ENCODE measurements at regions not wholly inside any gene's neighbourhood (a gene's known extent, or its start where the extent isn't known, plus 50 kb on each side); places are given as distances from the start of the nearest gene placed in this dataset.
"Not testable (repeated sequence)": the region's sequence is repeated elsewhere in the genome, so short reads cannot be mapped to it uniquely, and the experiment has no call there.

- no peak overlapping the region for H3K27ac Mint-ChIP-seq
- H3K27me3 Mint-ChIP-seq: no peaks in the 10 kb centered on the region
- H3K4me1 Mint-ChIP-seq: no peaks in the 10 kb centered on the region
- H3K36me3 Mint-ChIP-seq: no peaks in the 10 kb centered on the region
- H3K9me3 Mint-ChIP-seq: peaks cover 2 to 12% (median 5%) of the 10 kb centered on the region in 3 donors
- H3K4me3 Mint-ChIP-seq: no peak overlapping the region
Observed at GRCh38 chr11:107276077-107276476, 181.5 kb downstream of the CWF19L2 start.

GRCh38 chr11:107275632-107276031, 182.0 kb downstream of the CWF19L2 start:
- Mint-ChIP-seq H3K9me3 (peaks cover 2 to 12% (median 5%) of the 10 kb centered on the region in 3 donors), H3K27ac (no peak overlapping the region)

GRCh38 chr11:107274138-107274537, 183.5 kb downstream of the CWF19L2 start:
- Mint-ChIP-seq H3K9me3 (peaks cover 2 to 8% (median 4%) of the 10 kb centered on the region in 3 donors), H3K27ac (no peak overlapping the region), H3K27me3 (no peaks in the 10 kb centered on the region), H3K4me3 (no peak overlapping the region), H3K36me3 (no peaks in the 10 kb centered on the region), H3K4me1 (no peaks in the 10 kb centered on the region)

More at GRCh38 chr11:107275632-107276031, 182.0 kb downstream of the CWF19L2 start:
- Mint-ChIP-seq H3K27me3 (no peaks in the 10 kb centered on the region), H3K4me3 (no peak overlapping the region), H3K4me1 (no peaks in the 10 kb centered on the region), H3K36me3 (no peaks in the 10 kb centered on the region)

GRCh38 chr11:107272561-107272960, 185.1 kb downstream of the CWF19L2 start:
- Mint-ChIP-seq H3K4me3 (no peak overlapping the region), H3K9me3 (no peaks in the 10 kb centered on the region), H3K27ac (peak overlapping the region in 1 of 3 donors; percentile 7), H3K27me3 (no peaks in the 10 kb centered on the region), H3K36me3 (no peaks in the 10 kb centered on the region), H3K4me1 (no peaks in the 10 kb centered on the region)

- Mint-ChIP-seq H3K9me3 (no peaks in the 10 kb centered on the region), H3K4me3 (no peak overlapping the region), H3K4me1 (no peaks in the 10 kb centered on the region), H3K36me3 (no peaks in the 10 kb centered on the region), H3K27ac (no peak overlapping the region), H3K27me3 (no peaks in the 10 kb centered on the region)
Observed at GRCh38 chr11:107271425-107271824, 186.2 kb downstream of the CWF19L2 start.

GRCh38 chr11:107268977-107269376, 188.6 kb downstream of the CWF19L2 start:
- no peaks in the 10 kb centered on the region for H3K27me3 Mint-ChIP-seq
- no peak overlapping the region for H3K4me3 Mint-ChIP-seq
- H3K27ac Mint-ChIP-seq: no peak overlapping the region
- no peaks in the 10 kb centered on the region for H3K36me3 Mint-ChIP-seq
- peaks cover 0 to 2% (median 0%) of the 10 kb centered on the region in 3 donors for H3K4me1 Mint-ChIP-seq
- H3K9me3 Mint-ChIP-seq: no peaks in the 10 kb centered on the region

GRCh38 chr11:107266455-107266854, 191.2 kb downstream of the CWF19L2 start:
- no peaks in the 10 kb centered on the region for H3K27me3 Mint-ChIP-seq
- H3K4me1 Mint-ChIP-seq: peaks cover 0 to 2% (median 0%) of the 10 kb centered on the region in 3 donors
- H3K27ac Mint-ChIP-seq: no peak overlapping the region
- no peak overlapping the region for H3K4me3 Mint-ChIP-seq
- no peaks in the 10 kb centered on the region for H3K36me3 Mint-ChIP-seq
- H3K9me3 Mint-ChIP-seq: no peaks in the 10 kb centered on the region

- no peaks in the 10 kb centered on the region for H3K9me3 Mint-ChIP-seq
- no peak overlapping the region for H3K4me3 Mint-ChIP-seq
- H3K27me3 Mint-ChIP-seq: no peaks in the 10 kb centered on the region
- no peak overlapping the region for H3K27ac Mint-ChIP-seq
- no peaks in the 10 kb centered on the region for H3K36me3 Mint-ChIP-seq
- H3K4me1 Mint-ChIP-seq: peaks cover 0 to 2% (median 0%) of the 10 kb centered on the region in 3 donors
Observed at GRCh38 chr11:107265591-107266121, 192.0 kb downstream of the CWF19L2 start.

GRCh38 chr11:107263844-107264563, 193.6 kb downstream of the CWF19L2 start:
- Mint-ChIP-seq H3K9me3 (peaks cover 0 to 2% (median 0%) of the 10 kb centered on the region in 3 donors), H3K36me3 (no peaks in the 10 kb centered on the region), H3K27ac (no peak overlapping the region), H3K4me1 (peaks cover 0 to 2% (median 0%) of the 10 kb centered on the region in 3 donors), H3K4me3 (no peak overlapping the region), H3K27me3 (no peaks in the 10 kb centered on the region)

- Mint-ChIP-seq H3K9me3 (peaks cover 0 to 2% (median 0%) of the 10 kb centered on the region in 3 donors), H3K27me3 (peaks cover under 1% of the 10 kb centered on the region), H3K4me3 (no peak overlapping the region), H3K27ac (no peak overlapping the region), H3K36me3 (no peaks in the 10 kb centered on the region), H3K4me1 (no peaks in the 10 kb centered on the region)
Observed at GRCh38 chr11:107259811-107260221, 197.8 kb downstream of the CWF19L2 start.

GRCh38 chr11:107257710-107258109, 199.9 kb downstream of the CWF19L2 start:
- Mint-ChIP-seq H3K4me3 (no peak overlapping the region), H3K27me3 (peaks cover 4% of the 10 kb centered on the region), H3K4me1 (peaks cover 0 to 2% (median 2%) of the 10 kb centered on the region in 3 donors), H3K9me3 (peaks cover 0 to 2% (median 0%) of the 10 kb centered on the region in 3 donors), H3K36me3 (no peaks in the 10 kb centered on the region), H3K27ac (no peak overlapping the region)

- H3K27me3 Mint-ChIP-seq, H3K27ac Mint-ChIP-seq, H3K36me3 Mint-ChIP-seq, H3K4me3 Mint-ChIP-seq, H3K9me3 Mint-ChIP-seq, H3K4me1 Mint-ChIP-seq: not testable (repeated sequence)
Observed at GRCh38 chr11:107253661-107254060, 204.0 kb downstream of the CWF19L2 start.

- peaks cover 0 to 4% (median 2%) of the 10 kb centered on the region in 3 donors for H3K4me1 Mint-ChIP-seq
- H3K9me3 Mint-ChIP-seq: no peaks in the 10 kb centered on the region
- H3K27me3 Mint-ChIP-seq: peaks cover 4% of the 10 kb centered on the region
- H3K4me3 Mint-ChIP-seq: peak overlapping the region in 1 of 4 donors; percentile 82
- H3K27ac Mint-ChIP-seq: no peak overlapping the region
- H3K36me3 Mint-ChIP-seq: no peaks in the 10 kb centered on the region
Observed at GRCh38 chr11:107252429-107253161, 205.0 kb downstream of the CWF19L2 start.

- Mint-ChIP-seq H3K27ac (no peak overlapping the region), H3K27me3 (peaks cover 4% of the 10 kb centered on the region), H3K4me1 (peaks cover 0 to 4% (median 2%) of the 10 kb centered on the region in 3 donors), H3K9me3 (no peaks in the 10 kb centered on the region), H3K4me3 (peak overlapping the region in 1 of 4 donors; percentile 23), H3K36me3 (no peaks in the 10 kb centered on the region)
Observed at GRCh38 chr11:107251298-107251697, 206.3 kb downstream of the CWF19L2 start.

- Mint-ChIP-seq H3K36me3 (no peaks in the 10 kb centered on the region), H3K9me3 (no peaks in the 10 kb centered on the region), H3K27me3 (peaks cover 4% of the 10 kb centered on the region), H3K4me3 (no peak overlapping the region), H3K4me1 (peaks cover 0 to 4% (median 2%) of the 10 kb centered on the region in 3 donors), H3K27ac (no peak overlapping the region)
Observed at GRCh38 chr11:107250017-107250416, 207.6 kb downstream of the CWF19L2 start.

Measured in IgD-negative memory B cell (primary cell).